GM21717 (cell line): ENCODE measurements at regions not wholly inside any gene's neighbourhood (a gene's known extent, or its start where the extent isn't known, plus 50 kb on each side); places are given as distances from the start of the nearest gene placed in this dataset.

ENCODE experiments used
- ATAC-seq: cut with Tn5 transposase; IDR thresholded peaks from one replicate; pipeline ENCODE4 v1.9.1; 2021; ENCODE audit warnings: mild to moderate bottlenecking, moderate library complexity; ENCODE audit not compliant: unreplicated experiment

- no peak for ATAC-seq
Observed at GRCh38 chr2:121860033-121860757, 104.7 kb downstream of the TSN start.

- no peak for ATAC-seq
Observed at GRCh38 chr2:121860758-121861227, 105.3 kb downstream of the TSN start.

DNA sequence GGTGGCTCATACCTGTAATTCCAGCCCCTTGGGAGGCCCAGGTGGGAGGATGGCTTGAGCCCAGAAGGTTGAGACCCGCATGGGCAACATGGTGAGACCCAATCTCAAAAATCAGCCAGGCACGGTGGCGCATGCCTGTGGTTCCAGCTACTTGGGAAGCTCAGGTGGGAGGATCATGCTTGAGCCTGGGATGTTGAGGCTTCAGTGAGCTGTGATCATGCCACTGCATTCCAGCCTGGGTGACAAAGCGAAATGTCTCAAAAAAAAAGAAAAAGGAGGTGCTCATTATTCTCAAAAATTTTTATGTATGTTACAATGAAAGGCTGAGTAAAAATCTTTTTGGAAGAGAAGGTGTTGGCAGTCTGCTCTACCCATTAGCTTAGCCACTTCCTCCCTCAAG, 106.8 kb downstream of the TSN start:
- no peak for ATAC-seq

- ATAC-seq: no peak
Observed at GRCh38 chr2:121865914-121866313, 110.5 kb downstream of the TSN start.

- ATAC-seq: no peak
Observed at GRCh38 chr2:121866789-121867188, 111.3 kb downstream of the TSN start.

DNA sequence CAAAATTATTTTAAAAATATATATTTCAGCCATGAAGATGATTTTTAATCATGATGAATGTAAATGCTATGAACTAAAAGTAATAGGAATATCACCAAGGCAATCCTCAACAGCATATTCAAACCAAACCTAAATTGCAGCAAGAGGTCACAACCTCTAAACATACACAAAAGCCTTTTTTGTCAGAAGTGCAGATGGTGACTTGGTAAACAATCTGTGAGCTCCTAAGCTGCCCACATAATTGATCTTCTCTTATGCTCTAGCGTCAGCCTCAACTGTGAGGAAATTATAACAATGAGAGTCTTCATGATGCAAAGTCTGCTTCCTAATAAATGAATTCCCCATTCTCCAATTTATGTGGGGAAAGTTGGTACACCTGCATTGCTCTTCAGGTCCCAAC, 113.2 kb downstream of the TSN start:
- ATAC-seq: no peak

DNA sequence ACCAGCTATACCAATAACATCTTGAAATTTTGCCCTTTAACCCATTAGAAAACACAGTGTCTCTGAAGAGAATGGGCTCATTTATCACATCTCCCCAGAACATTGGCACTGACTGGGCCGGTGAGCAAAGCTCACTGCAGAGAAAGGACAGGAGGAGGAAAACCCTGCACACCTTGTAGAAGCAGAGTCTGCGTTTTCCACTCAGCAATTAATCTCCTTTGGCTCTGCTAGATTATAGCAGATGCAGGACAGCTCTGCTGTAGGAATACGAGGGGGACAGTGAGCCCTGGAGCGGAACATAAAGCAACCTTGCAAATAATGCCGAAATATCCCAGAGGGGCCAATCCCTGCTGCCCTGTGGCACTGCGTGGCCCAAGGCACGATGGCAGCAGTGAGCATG, 113.9 kb downstream of the TSN start:
- ATAC-seq: no peak

DNA sequence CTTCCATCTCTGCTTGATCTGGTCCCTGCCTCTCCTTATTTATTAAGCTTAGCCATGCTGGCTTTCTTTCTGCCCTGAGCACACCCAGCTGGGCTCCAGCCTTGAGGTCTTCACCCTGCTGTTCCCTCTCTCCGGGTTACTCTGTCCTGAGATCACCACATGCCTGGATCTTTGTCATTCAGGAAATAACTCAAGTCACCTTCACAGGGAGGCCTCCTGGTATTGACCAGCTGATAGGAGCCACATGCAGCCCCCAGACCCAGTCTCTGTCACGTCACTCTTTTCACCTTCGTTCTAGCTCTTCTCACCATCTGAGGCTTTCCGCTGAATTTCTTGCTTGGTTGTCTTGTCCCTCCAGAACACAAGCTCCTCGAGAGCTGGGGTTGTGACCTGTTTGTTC, 114.4 kb downstream of the TSN start:
- ATAC-seq: no peak

DNA sequence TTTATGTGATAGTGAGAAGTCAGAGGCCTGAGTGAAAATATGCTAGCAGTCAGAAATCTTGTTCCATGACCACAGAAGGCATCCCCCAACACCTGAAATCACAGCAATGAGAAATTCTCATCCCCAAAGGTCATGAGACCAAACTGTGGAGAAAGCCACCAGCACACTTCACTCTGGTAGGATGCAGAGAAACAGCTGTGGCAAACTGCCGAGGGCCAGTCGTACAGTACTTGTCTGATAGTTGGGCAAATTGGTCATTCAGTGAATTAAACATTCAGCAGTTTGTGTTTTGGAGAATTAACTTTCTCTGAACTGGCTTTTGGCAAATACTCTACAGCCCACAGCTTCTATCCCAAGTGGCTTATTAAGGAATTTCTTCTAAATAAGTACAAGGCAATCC, 117.2 kb downstream of the TSN start:
- ATAC-seq: no peak

DNA sequence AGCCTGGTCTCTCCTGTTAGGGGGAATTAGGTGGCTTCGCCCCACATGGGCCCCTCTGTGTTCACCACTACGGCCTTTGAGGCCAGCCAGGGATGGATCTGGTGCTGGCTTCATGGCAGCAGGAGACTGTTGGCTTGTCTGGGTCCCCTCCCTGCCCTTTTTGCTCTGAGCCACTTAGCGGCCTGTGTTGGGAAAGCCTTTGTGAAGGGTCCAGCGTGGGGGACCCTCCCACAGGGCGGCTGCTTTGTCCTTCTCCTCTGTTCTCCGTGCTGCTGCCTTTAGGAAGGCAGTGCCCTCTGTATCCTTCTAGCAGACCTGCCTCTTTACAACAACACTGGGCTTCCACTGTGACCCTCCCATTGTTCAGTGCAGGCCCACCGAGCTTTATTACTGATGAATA, 118.4 kb downstream of the TSN start:
- no peak for ATAC-seq

DNA sequence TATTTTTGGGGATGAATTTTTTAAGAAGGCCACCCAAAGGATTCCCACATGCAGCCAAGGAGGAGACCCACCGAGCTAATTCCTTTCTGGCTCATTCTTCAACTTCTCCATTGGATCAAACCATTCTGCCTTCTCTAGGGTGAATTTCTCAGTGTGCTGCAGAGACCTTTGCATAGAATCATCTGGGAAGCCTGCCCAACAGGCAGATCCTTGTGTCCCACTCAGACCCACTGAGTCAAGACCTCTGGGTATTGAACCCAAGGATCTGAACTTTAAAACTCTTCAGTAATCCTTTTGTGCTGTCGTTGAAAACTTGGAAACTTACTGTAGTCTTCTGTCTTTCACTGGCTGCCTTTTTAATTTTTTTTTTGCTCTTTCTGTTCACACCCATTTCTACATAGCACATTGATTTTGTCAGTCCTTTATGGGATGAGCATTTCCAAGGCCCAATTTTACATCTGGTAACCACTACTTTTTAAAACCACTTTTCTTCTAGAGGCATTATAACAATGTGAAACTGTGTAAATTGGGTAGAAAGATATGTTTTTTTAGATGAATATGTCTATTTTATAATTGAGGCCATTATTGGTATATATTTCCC, 120.2 kb downstream of the TSN start:
- ATAC-seq: no peak

GRCh38 chr2:121877366-121877765, 121.9 kb downstream of the TSN start:
- no peak for ATAC-seq

DNA sequence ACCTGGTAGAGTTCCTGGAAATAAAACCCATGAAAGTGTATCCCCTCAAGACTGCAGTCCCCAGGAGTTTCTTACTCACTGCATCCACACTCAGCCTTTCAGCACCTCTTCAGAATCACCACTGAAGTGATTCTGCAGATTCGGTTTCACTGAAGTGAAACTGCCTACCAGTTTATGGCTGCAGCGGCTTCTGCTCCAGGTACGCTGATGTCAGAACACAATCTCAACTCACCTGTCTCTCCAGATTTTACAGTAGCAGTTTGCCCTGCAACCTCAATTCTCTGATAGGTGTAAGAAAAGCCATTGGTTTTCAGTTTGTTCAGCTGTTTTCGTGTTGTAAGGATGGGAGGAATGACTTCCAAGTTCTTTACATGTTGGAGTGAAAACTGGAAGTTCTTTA, 124.8 kb downstream of the TSN start:
- ATAC-seq: no peak

DNA sequence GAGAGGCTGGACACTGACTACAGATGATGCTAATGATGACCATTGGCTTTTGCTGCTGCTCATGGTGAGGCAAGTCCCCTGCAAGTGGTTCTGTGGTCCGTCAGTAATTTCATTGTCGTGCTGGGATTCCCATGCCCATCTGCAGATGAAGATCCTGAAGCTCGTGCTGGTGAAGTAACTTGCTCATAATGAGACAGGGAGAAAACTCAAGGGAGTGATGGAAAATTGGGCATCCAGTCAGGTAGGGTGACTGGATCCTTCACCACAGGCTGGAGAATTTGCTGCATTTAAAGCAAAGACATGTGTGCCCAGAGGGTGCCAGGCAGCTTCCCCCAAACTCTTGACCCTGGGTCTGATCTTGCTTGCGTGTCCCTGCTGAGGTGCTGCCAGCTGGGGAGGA, 125.6 kb downstream of the TSN start:
- no peak for ATAC-seq

DNA sequence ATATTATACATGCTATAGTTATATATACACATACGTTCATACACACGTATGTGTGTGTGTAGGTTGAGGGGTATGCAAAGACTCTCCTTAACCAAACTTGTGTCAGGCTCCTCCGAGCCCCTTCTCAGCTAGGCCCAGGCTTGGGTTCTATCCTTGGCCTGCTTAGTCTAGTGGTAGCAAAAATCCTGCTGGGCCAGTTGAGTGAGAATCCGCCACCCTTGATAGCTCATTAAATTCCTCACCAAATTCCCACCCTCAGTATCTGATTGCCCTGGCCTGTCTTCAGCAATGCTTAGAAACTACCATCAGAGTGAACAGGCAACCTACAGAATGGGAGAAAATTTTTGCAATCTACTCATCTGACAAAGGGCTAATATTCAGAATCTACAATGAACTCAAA, 126.5 kb downstream of the TSN start:
- ATAC-seq: no peak

DNA sequence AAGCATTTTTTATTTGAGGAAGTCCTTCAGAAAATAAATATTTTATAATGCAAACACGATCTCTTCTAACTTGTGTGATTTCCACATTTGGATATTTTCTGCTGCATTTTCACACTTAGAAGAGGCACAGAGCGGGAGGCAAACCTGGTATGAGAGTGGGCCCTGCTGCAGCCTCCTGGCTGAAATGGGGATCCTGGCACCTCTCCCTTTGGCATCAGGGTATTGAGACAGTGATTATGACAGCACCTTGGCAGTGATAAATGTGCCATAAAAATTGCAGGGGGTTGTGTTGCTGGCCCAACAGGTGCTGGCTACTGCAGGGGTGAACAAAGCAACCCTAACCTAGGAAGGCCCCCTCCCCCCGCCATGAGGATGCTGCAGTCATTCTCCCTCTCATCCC, 128.6 kb downstream of the TSN start:
- no peak for ATAC-seq

- no peak for ATAC-seq
Observed at GRCh38 chr2:121884511-121884921, 129.1 kb downstream of the TSN start.

DNA sequence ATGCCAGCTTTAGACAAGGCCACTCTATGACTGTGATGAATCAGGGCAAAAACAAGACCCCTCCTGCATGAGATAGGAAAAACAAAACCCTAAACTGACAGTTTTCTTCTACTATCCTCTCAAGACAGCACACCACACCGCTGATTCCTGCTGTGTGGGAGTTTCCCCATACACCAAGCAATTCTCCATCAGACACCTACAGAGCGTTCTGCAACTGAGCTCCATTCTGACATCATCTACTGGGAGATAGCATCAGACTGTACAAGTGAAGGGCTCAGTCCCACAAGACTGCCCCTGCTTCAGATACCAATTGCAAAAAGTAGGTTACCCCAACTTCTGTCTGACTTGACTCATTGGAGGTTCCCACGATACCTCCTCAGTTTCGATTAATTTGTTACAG, 130.6 kb downstream of the TSN start:
- ATAC-seq: no peak

DNA sequence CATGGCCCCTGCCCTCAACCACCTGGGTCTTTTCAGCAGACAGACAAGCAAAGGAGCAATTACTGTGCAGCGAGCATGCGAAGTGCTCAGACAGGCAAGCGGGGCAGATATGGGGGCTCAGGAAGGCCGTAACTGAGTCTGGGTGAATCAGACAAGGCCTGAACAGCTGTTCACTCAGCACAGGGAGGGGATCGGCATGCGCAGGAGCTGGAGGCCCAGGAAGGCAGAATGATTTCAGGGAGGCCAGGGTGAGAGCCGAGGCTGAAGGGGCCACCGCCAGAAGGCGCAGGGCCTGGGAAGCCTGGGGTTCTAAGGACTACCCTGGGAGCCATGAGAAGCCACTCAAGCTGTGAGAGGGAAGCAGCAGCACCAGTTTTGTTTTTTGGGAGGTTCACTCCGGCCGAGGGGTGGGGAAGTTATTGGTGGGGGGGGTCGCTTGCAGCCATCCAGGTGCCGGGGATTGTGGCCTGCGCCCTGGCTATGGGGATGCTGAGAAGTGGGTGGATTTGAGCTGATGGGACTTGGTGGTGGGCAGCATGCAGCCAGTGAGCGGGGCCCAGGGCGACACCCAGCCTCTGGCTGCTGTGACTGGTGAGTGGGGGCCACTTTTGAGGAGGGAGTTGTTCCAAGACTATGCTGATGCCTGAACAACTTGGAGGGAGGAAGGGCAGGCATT, 132.2 kb downstream of the TSN start:
- no peak for ATAC-seq

- ATAC-seq: peak; percentile 68
Observed at GRCh38 chr2:121888189-121888557, 132.7 kb downstream of the TSN start.

DNA sequence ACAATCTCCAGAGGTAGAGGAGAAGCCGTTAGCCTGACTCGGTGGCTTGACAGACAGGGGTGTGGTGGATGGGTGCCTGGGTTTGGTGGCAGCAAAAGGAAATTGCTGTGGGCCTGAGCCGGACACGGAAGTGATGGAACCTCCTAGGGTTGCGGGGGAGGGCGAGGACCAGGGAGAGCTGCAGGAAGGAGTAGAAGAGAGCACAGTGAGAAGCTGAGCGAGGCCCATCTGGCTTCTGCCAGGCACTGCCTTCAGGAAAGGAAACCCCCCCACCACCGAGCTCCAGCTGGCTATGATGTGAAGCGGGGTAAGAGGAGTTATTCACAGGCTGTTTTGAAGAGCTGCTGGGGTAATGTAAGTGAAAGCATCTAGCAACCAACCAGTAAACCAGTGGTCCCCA, 134.6 kb downstream of the TSN start:
- no peak for ATAC-seq
